Stimulated activated memory B cell treated with anti-CD40 and anti-IgM and Interleukin-4, amounts not matched to agents 10 μg/mL and 1 μg/mL and 100 μg/mL, for 72 hours (primary cell): ENCODE measurements at regions not wholly inside any gene's neighbourhood (a gene's known extent, or its start where the extent isn't known, plus 50 kb on each side); places are given as distances from the start of the nearest gene placed in this dataset.

Experiments
- ATAC-seq: fragments of 150-1000 bp; cut with Tn5 transposase; 2 replicates; pipeline ENCODE4 v1.10.0; 2021
- H3K27ac Mint-ChIP-seq: one replicate; pipeline ENCODE4 v1.8.0; 2022; ENCODE audit warnings: mild to moderate bottlenecking, mixed read lengths
- H3K27me3 Mint-ChIP-seq: one replicate; pipeline ENCODE4 v1.8.0; 2022; ENCODE audit warnings: mixed read lengths
- H3K36me3 Mint-ChIP-seq: one replicate; pipeline ENCODE4 v1.8.0; 2022; ENCODE audit warnings: mixed read lengths
- H3K4me1 Mint-ChIP-seq: one replicate; pipeline ENCODE4 v1.8.0; 2022; ENCODE audit warnings: mixed read lengths
- H3K4me3 Mint-ChIP-seq: one replicate; pipeline ENCODE4 v1.8.0; 2022; ENCODE audit warnings: mild to moderate bottlenecking, moderate library complexity, mixed read lengths
- H3K9me3 Mint-ChIP-seq: one replicate; pipeline ENCODE4 v1.8.0; 2022; ENCODE audit warnings: mixed read lengths

DNA sequence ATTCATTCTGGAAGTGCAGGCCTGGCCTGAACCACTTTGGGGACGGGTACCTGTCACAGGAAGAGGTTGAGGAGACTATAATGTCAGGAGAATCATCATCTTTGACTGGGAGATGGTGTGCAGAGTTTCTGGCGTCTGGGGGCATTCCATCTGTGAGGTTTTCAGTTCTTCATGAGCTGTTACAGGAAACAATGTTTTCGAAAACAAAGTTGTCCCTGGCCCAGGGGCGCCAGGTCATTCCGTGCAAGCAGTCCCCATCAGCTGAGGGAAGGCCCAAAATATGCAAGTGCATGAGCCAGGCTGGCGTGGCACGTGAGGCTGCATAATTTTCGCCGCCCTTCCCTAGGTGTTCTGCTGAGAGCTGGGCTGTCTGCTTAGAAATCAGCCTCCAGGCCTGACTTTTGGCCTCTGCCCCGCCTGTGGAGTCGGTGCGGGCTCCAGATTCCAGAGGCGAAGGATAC lies 68.4 kb upstream of the ATP5PO start:
- Mint-ChIP-seq H3K27me3 (no peaks in the 10 kb centered on the region), H3K36me3 (no peaks in the 10 kb centered on the region), H3K4me1 (peaks cover 23% of the 10 kb centered on the region), H3K9me3 (peaks cover 5% of the 10 kb centered on the region), H3K4me3 (no peak overlapping the region), H3K27ac (peak overlapping the region; percentile 66)
- ATAC-seq, result peak; percentile 77

DNA sequence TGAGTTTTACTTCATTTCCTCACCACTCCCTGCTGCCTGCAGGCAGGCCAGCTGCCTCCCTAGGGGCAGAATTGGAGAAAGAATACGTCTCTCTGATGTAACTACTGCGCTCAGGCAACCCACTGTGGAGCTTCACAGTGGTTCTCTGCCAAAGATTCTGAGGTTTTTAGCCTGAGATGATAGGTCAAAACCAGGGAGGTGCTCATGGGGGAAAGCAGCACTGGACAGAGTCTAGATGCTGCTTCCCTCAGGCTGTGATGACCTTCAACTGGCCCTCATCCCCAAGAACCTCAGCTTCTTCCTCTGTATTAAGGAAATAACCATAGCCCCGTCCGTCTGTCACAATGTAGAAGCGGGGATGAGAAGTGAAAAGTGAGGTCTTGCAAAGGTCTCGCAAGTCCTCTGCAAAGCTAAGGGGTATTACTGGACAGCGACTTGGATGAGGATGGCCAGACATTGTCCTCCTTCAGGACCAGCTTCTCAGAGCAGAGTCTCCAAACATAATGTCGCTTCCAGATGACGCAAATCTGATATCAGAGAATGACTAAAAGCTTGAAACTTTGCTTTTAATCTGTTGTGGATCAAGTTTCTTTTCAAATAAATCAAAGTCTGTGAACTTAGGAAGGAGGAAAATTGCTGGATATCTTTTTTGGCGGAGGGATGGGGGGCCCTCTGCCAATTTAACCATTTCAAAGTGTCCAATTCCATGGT lies 65.9 kb upstream of the ATP5PO start:
- Mint-ChIP-seq H3K36me3 (no peaks in the 10 kb centered on the region), H3K27ac (no peak overlapping the region), H3K4me1 (peaks cover 42% of the 10 kb centered on the region), H3K4me3 (no peak overlapping the region), H3K27me3 (no peaks in the 10 kb centered on the region), H3K9me3 (peaks cover 5% of the 10 kb centered on the region)
- no peak for ATAC-seq

DNA sequence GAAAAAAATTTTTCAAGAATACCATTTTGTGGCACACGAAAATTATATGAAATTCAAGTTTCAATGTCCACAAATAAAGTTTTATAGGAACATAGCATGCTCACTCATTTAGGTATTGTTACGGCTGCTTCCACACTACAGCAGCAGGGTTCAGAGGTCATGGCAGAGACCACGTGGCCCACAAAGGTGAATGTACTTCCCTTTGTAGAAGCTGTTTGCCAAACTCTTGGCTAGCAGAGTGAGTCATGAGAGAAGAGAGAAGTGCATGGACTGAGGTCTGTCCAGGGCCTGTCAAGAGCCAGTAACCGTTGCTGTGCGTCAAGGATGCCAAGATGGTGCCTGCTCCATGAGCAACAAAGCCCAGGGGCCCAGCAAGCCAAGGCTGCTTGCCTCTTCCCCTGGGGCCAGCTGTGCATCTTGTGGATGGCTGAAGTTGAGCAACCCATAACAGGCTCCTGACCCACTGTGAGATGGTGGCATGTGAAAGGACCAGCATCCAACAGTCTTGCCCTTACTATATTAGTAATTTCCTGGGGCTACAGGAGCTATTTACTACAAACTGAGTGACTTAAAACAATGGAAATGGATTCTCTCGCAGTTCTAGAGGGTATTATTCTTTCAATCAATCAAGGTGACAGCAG lies 64.8 kb upstream of the ATP5PO start:
- no peaks in the 10 kb centered on the region for H3K27me3 Mint-ChIP-seq
- no peak overlapping the region for H3K27ac Mint-ChIP-seq
- peaks cover 50% of the 10 kb centered on the region for H3K4me1 Mint-ChIP-seq

DNA sequence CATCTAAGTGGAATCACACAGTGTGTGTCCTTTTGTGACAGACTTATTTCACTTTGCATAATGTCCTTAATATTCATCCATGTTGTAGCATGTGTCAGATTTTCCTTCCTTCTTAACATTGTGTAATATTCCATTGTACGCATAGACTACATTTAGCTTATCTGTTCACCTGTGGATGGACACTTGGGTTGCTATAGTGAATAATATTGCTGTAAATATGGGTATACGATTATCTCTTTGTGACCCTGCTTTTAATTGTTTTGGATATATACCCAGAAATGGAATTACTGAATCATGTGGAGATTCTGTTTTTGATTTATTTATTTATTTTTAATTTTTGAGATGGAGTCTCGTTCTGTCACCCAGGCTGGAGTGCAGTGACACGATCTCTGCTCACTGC lies 63.0 kb upstream of the ATP5PO start:
- no peak overlapping the region for H3K27ac Mint-ChIP-seq
- peaks cover 46% of the 10 kb centered on the region for H3K4me1 Mint-ChIP-seq
- ATAC-seq, result no peak
- no peaks in the 10 kb centered on the region for H3K36me3 Mint-ChIP-seq
- no peaks in the 10 kb centered on the region for H3K27me3 Mint-ChIP-seq
- H3K4me3 Mint-ChIP-seq, result no peak overlapping the region
- H3K9me3 Mint-ChIP-seq, result no peaks in the 10 kb centered on the region

More for the DNA sequence above, 64.8 kb upstream of the ATP5PO start:
- H3K4me3 Mint-ChIP-seq, result no peak overlapping the region
- H3K36me3 Mint-ChIP-seq, result no peaks in the 10 kb centered on the region
- ATAC-seq, result no peak
- peaks cover 5% of the 10 kb centered on the region for H3K9me3 Mint-ChIP-seq

DNA sequence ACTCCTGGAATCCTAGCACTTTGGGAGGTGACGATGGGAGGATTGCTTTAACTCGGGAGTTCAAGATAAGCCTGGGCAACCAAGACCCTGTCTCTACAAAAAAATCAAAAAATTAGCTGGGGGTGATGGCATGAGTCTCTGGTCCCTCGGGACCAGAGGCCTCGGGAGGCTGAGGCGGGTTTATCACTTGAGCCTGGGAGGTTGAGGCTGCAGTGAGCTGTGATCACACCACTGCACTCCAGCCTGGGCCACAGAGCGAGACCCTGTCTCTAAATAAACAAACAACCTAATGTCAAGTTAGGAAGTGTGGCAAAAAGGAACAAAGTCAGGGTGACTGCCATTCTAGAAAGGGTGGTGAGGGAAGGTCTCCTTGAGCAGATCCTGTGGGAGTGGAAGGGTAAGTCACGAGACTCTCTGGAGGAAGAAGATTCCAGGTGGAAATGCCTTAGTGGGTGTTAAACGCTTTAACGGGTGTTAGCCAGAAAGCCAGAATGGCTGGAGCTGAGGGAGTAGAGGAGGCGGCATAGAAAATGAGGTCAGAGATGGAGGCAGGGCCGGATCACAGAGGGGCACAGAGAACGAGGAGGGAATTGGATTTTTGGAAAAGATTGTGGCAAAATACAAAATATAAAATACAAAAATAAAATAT lies 62.2 kb upstream of the ATP5PO start:
- H3K4me1 Mint-ChIP-seq, result peaks cover 42% of the 10 kb centered on the region
- H3K27me3 Mint-ChIP-seq, result no peaks in the 10 kb centered on the region
- H3K9me3 Mint-ChIP-seq, result no peaks in the 10 kb centered on the region
- no peaks in the 10 kb centered on the region for H3K36me3 Mint-ChIP-seq
- H3K4me3 Mint-ChIP-seq, result no peak overlapping the region
- ATAC-seq, result no peak
- peak overlapping the region; percentile 97 for H3K27ac Mint-ChIP-seq

DNA sequence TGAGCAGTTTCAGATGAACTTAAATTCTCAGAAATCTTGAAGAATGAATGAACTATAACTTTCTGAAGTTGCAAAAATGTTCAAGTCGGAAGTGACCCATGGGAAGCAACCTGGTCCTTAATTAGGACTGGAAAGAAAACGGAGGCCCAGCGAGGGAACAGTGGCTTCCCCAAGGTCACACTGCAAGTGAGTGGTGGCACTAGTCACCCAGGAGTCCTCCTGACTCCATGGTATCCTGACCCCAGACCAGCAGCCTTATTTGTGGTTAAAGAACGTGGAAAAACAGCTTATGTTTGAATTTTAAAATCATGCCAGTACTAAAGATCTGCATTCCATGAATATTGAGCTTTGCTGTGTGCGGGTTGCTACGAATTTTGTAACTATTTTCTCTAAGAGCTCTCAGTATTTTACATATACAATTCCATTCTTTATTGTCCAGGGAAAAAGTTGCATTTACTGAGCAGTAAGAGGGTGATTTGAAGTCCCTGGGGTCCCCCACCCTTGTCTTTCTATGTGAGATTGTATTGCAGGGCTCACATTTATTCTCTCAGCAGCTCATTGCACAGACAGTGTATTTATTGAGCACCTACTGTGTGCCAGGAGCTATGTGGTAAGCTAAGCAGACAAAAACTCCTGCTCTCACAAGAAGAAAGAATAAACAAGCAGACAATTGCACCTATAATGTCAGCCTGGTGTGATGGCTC lies 61.6 kb upstream of the ATP5PO start:
- peaks cover 42% of the 10 kb centered on the region for H3K4me1 Mint-ChIP-seq
- no peaks in the 10 kb centered on the region for H3K9me3 Mint-ChIP-seq
- peak overlapping the region; percentile 61 for H3K4me3 Mint-ChIP-seq
- ATAC-seq, result no peak
- peak overlapping the region; percentile 97 for H3K27ac Mint-ChIP-seq
- H3K27me3 Mint-ChIP-seq, result no peaks in the 10 kb centered on the region
- H3K36me3 Mint-ChIP-seq, result no peaks in the 10 kb centered on the region

DNA sequence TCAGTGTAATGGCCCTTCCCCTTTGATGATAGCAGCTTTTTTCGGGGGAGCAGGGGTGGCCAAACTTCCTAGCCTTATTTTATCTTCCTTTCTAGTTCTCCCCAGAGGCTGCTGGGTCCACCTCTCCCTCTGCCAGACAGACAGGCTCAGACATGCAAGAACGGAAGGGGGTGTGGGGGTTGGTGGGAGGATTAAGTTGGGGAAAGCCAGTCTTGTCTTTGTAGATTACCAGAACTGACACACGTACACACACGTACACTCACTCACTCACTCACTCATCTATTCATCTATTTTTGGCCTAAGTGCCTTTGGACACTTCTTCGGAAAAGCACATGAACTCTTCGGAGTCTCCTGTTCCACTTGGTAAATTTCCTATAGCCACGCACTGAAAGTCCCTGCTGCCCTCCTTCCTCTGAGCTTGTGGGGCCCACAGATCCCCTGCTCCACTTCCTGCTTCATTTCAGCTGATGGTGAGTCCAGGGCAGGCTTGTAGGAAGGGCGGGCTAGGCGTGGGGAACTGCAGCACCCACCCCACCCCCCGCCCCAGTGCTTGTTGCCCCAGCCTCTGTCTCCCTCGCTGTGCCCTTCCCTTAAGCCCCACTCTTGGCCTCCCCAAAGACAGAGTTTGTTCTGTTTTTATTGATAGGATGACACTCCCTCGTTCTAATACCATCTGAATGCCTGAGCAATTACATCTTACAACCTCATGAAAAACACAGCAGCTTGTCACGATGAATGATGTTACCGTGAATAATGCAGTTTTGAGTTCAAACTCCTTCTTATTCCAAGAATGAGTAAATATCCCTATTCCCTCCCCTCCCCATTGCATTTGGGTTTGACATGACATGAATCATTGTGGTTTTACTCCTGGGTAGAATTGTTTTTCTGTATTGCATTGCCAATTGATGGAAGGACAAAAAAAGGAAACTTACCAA lies 60.7 kb upstream of the ATP5PO start:
- no peaks in the 10 kb centered on the region for H3K9me3 Mint-ChIP-seq
- peaks cover 42% of the 10 kb centered on the region for H3K4me1 Mint-ChIP-seq
- peak overlapping the region; percentile 61 for H3K4me3 Mint-ChIP-seq
- no peaks in the 10 kb centered on the region for H3K27me3 Mint-ChIP-seq
- peak; percentile 76 for ATAC-seq
- peak overlapping the region; percentile 97 for H3K27ac Mint-ChIP-seq
- H3K36me3 Mint-ChIP-seq, result no peaks in the 10 kb centered on the region

DNA sequence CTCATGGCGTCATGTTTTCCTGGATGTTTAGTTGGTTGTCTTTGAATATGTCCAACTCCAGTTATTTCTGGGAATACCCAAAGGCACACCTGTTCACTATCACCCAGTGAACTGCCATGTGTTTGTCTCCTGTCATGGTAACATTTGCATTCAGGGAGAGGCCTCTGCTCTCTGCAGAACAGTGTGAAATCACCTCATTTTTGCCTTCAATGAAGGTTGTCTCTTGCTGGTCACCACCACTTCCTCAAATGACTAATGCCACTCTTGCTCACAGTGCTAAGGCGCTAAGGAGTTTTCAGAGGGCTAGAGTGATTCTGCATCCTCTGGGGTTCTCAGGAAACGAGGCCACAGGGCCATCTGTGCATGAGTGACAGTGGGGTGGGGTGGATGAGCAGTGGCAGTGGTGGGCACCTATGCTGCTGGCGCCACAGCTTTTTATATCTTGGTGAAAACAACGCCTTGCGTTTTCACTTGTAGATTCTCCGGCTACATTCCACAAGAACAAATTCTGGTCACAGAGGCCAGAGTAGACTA lies 60.0 kb upstream of the ATP5PO start:
- H3K27ac Mint-ChIP-seq, result peak overlapping the region; percentile 97
- ATAC-seq, result peak; percentile 98
- peaks cover 42% of the 10 kb centered on the region for H3K4me1 Mint-ChIP-seq
- H3K4me3 Mint-ChIP-seq, result peak overlapping the region; percentile 61
- H3K9me3 Mint-ChIP-seq, result no peaks in the 10 kb centered on the region
- no peaks in the 10 kb centered on the region for H3K27me3 Mint-ChIP-seq
- no peaks in the 10 kb centered on the region for H3K36me3 Mint-ChIP-seq

DNA sequence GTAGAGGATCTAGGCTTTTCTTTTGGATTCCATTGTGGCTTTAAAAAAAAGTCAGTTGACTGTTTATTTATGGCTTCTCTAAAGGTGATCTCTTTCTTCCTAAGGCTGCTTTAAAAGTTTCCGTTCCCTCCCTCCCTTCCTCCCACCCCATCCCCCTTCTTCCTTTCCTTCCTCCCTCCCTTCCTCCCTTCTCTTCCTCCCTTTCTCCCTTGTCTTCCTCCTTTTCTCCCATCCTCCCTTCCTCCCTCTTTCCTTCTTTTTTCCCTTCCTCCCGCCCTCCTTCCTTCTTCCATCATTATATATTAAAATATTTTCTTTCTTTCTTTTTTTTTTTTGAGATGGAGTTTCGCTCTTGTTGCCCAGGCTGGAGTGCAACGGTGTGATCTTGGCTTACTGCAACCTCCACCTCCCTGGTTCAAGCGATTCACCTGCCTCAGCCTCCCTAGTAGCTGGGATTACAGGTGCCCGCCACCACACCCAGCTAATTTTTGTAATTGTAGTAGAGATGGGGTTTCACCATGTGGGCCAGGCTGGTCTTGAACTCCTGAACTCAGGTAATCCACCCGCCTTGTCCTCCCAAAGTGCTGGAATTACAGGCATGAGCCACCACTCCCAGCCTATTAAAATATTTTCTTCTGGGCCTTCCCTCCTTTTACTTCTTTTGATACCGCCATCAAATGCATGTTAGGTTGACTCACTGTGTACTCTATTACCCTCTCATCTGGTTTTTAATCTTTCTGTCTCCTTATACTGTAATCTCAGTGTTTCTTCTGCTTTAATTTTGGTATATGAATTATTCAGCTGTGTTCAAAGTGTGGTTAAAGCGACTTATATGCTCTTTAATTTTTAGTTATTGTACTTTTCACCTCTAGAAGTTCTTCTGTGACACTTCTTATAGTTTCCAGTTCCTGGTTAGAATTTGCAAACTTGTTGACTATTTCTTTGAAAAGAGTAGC lies 59.2 kb upstream of the ATP5PO start:
- H3K4me3 Mint-ChIP-seq, result peak overlapping the region; percentile 12
- no peaks in the 10 kb centered on the region for H3K27me3 Mint-ChIP-seq
- peak overlapping the region; percentile 97 for H3K27ac Mint-ChIP-seq
- H3K36me3 Mint-ChIP-seq, result no peaks in the 10 kb centered on the region
- peaks cover 42% of the 10 kb centered on the region for H3K4me1 Mint-ChIP-seq
- ATAC-seq, result no peak
- H3K9me3 Mint-ChIP-seq, result no peaks in the 10 kb centered on the region

DNA sequence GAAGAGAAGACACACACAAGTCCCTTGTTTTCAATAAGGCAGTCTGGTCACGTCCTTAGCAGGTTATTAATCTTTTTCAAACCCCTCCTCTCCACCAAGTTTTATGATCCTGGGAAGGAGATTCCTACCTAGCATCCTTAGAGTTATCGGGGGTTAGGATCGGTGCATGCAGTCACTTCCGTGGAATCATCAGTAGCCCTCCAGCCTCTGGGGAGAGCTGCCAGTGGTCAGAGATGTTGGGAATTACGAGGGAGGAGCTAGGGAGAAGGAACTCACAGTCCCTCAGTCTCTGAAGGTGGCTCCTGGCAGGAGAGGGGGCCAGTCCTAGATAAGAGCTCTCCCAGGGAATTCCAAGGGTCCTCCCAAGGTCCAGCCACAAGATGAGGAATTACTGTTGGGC lies 57.7 kb upstream of the ATP5PO start:
- H3K4me1 Mint-ChIP-seq, result peaks cover 41% of the 10 kb centered on the region
- no peak for ATAC-seq

DNA sequence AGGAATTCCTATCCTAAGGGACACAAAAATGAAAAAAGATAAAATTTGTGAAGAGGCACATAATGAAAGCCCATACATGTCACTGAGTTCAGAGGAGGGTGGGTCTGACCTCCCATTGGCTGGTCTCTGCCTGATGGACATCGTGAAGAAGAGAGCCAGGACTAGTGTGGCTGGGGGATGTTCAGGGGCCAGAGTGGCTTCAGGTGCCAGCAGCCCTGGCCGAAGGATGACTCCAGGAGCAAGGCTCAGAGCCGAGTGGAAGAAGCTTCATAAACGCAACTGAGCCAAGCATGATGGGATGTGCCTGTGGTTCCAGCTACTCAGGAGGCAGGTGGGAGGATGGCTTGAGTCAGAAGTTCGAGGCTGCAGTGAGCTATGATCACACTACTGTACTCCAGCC lies 56.9 kb upstream of the ATP5PO start:
- peak overlapping the region; percentile 39 for H3K27ac Mint-ChIP-seq
- H3K4me3 Mint-ChIP-seq, result no peak overlapping the region
- no peak for ATAC-seq
- H3K4me1 Mint-ChIP-seq, result peaks cover 33% of the 10 kb centered on the region
- no peaks in the 10 kb centered on the region for H3K9me3 Mint-ChIP-seq
- H3K36me3 Mint-ChIP-seq, result no peaks in the 10 kb centered on the region
- no peaks in the 10 kb centered on the region for H3K27me3 Mint-ChIP-seq

More for the DNA sequence above, 57.7 kb upstream of the ATP5PO start:
- Mint-ChIP-seq H3K27me3 (no peaks in the 10 kb centered on the region), H3K9me3 (no peaks in the 10 kb centered on the region), H3K27ac (no peak overlapping the region), H3K36me3 (no peaks in the 10 kb centered on the region), H3K4me3 (no peak overlapping the region)

DNA sequence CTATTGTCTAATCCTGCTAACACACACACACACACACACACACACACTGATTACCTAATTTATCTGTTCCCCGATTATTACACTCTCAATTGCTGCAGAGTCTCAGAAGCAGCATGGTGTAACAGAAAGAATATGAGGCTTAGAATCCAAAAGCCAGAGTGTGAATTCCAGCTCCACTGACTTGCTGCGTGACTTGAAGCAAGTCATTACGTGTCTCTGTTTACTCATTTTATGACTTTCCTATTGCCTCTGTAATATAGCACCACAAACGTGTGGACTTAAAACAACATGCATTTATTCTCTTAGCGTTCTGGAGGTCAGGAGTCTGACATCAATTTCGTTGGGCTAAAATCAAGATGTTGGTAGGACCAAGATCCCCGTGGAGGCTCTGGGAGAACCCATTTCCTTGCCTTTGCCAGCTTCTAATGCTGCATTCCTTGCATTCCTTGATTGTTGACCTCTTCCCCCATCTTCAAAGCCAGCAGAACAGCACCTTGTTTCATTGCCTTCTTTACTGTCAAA lies 55.9 kb upstream of the ATP5PO start:
- Mint-ChIP-seq H3K4me3 (no peak overlapping the region), H3K4me1 (peaks cover 23% of the 10 kb centered on the region), H3K27ac (peak overlapping the region; percentile 39), H3K9me3 (no peaks in the 10 kb centered on the region), H3K27me3 (no peaks in the 10 kb centered on the region), H3K36me3 (no peaks in the 10 kb centered on the region)
- ATAC-seq, result no peak

DNA sequence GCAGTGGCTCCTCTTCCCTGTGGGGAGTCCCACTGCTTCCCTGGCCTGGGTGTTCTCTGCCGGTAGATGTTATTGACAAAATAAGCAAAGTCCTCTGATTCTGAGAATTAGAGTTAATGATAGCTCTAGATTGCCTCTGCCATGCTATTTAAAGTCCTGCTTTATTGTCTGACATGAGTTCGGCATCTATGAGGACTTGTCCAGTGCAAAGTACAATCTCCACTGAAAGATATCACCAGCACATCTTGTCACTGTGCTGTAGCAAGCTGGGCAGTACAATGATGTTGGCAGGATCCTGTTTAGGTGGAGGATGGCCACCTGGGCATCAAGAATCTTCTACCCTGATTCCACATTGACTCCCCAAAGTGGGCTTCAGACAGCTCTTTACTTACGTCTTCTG lies 54.0 kb upstream of the ATP5PO start:
- no peak overlapping the region for H3K27ac Mint-ChIP-seq
- H3K27me3 Mint-ChIP-seq, result no peaks in the 10 kb centered on the region
- ATAC-seq, result no peak
- H3K4me3 Mint-ChIP-seq, result no peak overlapping the region
- H3K36me3 Mint-ChIP-seq, result no peaks in the 10 kb centered on the region
- H3K4me1 Mint-ChIP-seq, result peaks cover 4% of the 10 kb centered on the region
- H3K9me3 Mint-ChIP-seq, result no peaks in the 10 kb centered on the region
